ENCODE measurements at regions not wholly inside any gene's neighbourhood (a gene's known extent, or its start where the extent isn't known, plus 50 kb on each side); places are given as distances from the start of the nearest gene placed in this dataset.

- intact Hi-C loops (cut with micrococcal nuclease) = no loop called here
- Mint-ChIP-seq H3K27ac (no peak overlapping the region), H3K9me3 (peaks cover 3 to 22% (median 14%) of the 10 kb centered on the region in 7 donors), H3K27me3 (ENCODE audit: low read depth in 3 of 3) (no peaks in the 10 kb centered on the region), H3K4me3 (no peak overlapping the region), H3K4me1 (no peaks in the 10 kb centered on the region), H3K36me3 (no peaks in the 10 kb centered on the region)
- Histone ChIP-seq H3K4me3 (replicated peaks in 1 of 3; ENCODE audit: low read depth in 2 of 3, low read length in 3 of 3) (no peak overlapping the region), H4K20me1 (ENCODE audit: insufficient read depth, low read length) (no peaks in the 10 kb centered on the region), H3K9ac (ENCODE audit: insufficient read depth, low read length, poor library complexity, severe bottlenecking) (no peak overlapping the region), H3K27ac (ENCODE audit: low read depth in 1 of 2, low read length in 2 of 2) (no peak overlapping the region), H3K79me2 (ENCODE audit: insufficient read depth, low read length) (no peaks in the 10 kb centered on the region), H2AFZ (ENCODE audit: insufficient read depth, low read depth, low read length, poor library complexity, severe bottlenecking) (no peak overlapping the region), H3K4me1 (ENCODE audit: control insufficient read depth in 1 of 2, insufficient read depth in 2 of 2, low read length in 2 of 2) (no peaks in the 10 kb centered on the region), H3K36me3 (replicated peaks in 1 of 2; ENCODE audit: control insufficient read depth in 1 of 2, insufficient read depth in 2 of 2, low read length in 2 of 2) (no peaks in the 10 kb centered on the region), H3K9me3 (replicated peaks in 1 of 2; ENCODE audit: control insufficient read depth in 1 of 2, insufficient read depth in 1 of 2, low read length in 2 of 2) (peaks cover 16 to 28% of the 10 kb centered on the region in 2 donors), H3K4me2 (replicated peaks; ENCODE audit: extremely low read depth, low read length, poor library complexity, severe bottlenecking) (no peak overlapping the region), H3K27me3 (ENCODE audit: control insufficient read depth in 2 of 2, insufficient read depth in 2 of 2, low read length in 2 of 2) (no peaks in the 10 kb centered on the region)
- no peak for DNase-seq
- TF ChIP-seq CTCF (IDR thresholded peaks at IDR 0.05) = no peak
- WGBS (ENCODE audit: insufficient coverage) = no CpG with 5 or more reads among the region's 3 CpGs
Observed at GRCh38 chr5:43985411-43985810, 382.4 kb downstream of the NNT start.

DNA sequence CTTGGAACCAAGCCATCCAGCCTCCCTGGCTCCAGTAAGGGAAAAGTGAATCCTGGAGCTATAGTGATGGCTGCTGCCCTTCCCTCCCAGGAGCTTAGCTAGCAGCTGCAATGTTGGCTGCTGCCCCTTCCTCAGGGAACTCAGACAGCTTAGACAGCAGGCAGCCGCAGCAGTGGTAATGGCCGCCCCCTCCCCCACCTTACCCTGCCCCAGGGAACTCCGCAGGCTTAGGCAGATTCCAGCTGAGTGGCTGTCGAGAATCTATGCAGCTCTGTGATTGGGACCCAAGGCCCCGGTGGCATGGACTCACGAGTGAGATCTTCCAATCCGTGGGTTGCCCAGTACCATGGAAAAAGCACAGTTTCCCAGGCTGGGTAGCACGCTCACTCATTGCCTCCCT lies 378.6 kb downstream of the NNT start:
- DNase-seq = no peak
- Histone ChIP-seq H3K9me3 (replicated peaks in 1 of 2; ENCODE audit: control insufficient read depth in 1 of 2, insufficient read depth in 1 of 2, low read length in 2 of 2) (peaks cover 16 to 28% of the 10 kb centered on the region in 2 donors), H3K79me2 (ENCODE audit: insufficient read depth, low read length) (no peaks in the 10 kb centered on the region), H3K4me1 (ENCODE audit: control insufficient read depth in 1 of 2, insufficient read depth in 2 of 2, low read length in 2 of 2) (no peaks in the 10 kb centered on the region), H3K4me3 (replicated peaks in 1 of 3; ENCODE audit: low read depth in 2 of 3, low read length in 3 of 3) (no peak overlapping the region), H2AFZ (ENCODE audit: insufficient read depth, low read depth, low read length, poor library complexity, severe bottlenecking) (no peak overlapping the region), H3K27ac (ENCODE audit: low read depth in 1 of 2, low read length in 2 of 2) (no peak overlapping the region), H3K4me2 (replicated peaks; ENCODE audit: extremely low read depth, low read length, poor library complexity, severe bottlenecking) (no peak overlapping the region), H4K20me1 (ENCODE audit: insufficient read depth, low read length) (no peaks in the 10 kb centered on the region), H3K36me3 (replicated peaks in 1 of 2; ENCODE audit: control insufficient read depth in 1 of 2, insufficient read depth in 2 of 2, low read length in 2 of 2) (no peaks in the 10 kb centered on the region), H3K27me3 (ENCODE audit: control insufficient read depth in 2 of 2, insufficient read depth in 2 of 2, low read length in 2 of 2) (no peaks in the 10 kb centered on the region), H3K9ac (ENCODE audit: insufficient read depth, low read length, poor library complexity, severe bottlenecking) (no peak overlapping the region)
- WGBS (ENCODE audit: insufficient coverage) = 84% methylated on average over 5 of the region's 8 CpGs
- no peak for TF ChIP-seq CTCF (IDR thresholded peaks at IDR 0.05)
- intact Hi-C loops (cut with micrococcal nuclease) = no loop called here
- Mint-ChIP-seq H3K9me3 (peaks cover 10 to 33% (median 23%) of the 10 kb centered on the region in 7 donors), H3K36me3 (no peaks in the 10 kb centered on the region), H3K27me3 (ENCODE audit: low read depth in 3 of 3) (peaks cover 0 to 2% (median 0%) of the 10 kb centered on the region in 3 donors), H3K27ac (no peak overlapping the region), H3K4me3 (no peak overlapping the region), H3K4me1 (no peaks in the 10 kb centered on the region)
